ENCODE measurements at regions not wholly inside any gene's neighbourhood (a gene's known extent, or its start where the extent isn't known, plus 50 kb on each side); places are given as distances from the start of the nearest gene placed in this dataset.

- no peak overlapping the region for H3K4ac ChIP-seq (ENCODE audit: low read depth, low read length)
- no peak overlapping the region for H3K9ac ChIP-seq (ENCODE audit: extremely low read depth, insufficient read length, low read length)
- H3K23me2 ChIP-seq (ENCODE audit: insufficient read length, low read depth, low read length, poor library complexity, severe bottlenecking) = peaks cover 12% of the 10 kb centered on the region
- H3K56ac ChIP-seq (ENCODE audit: insufficient read length, low read depth, low read length) = no peak overlapping the region
- no peak overlapping the region for H3K4me2 ChIP-seq (ENCODE audit: insufficient read depth, insufficient read length, low read length)
- peaks cover 14% of the 10 kb centered on the region; the same call in 1 of the 2 replicates for H3K27me3 ChIP-seq (ENCODE audit: insufficient read depth, low read length)
- no peak overlapping the region for H4K8ac ChIP-seq (replicated peaks; ENCODE audit: insufficient read length, low read depth, low read length)
- TF ChIP-seq CTCF (conservative IDR thresholded peaks at IDR 0.05) = no peak
- peaks cover 5% of the 10 kb centered on the region; the same call in 1 of the 2 replicates for H3K4me1 ChIP-seq (ENCODE audit: insufficient read depth, low read length)
- H3K79me1 ChIP-seq (ENCODE audit: insufficient read depth, low read depth, low read length, poor library complexity, severe bottlenecking) = no peaks in the 10 kb centered on the region
- H2BK5ac ChIP-seq (ENCODE audit: insufficient read length, low read length) = no peak overlapping the region
- H3K9me3 ChIP-seq (ENCODE audit: control insufficient read depth, low read depth, low read length) = no peaks in the 10 kb centered on the region
- H3K79me2 ChIP-seq (ENCODE audit: insufficient read depth, low read length) = no peaks in the 10 kb centered on the region
- no peak overlapping the region for H4K5ac ChIP-seq (ENCODE audit: insufficient read length, low read depth, low read length)
- no peak overlapping the region for H3T11ph ChIP-seq (ENCODE audit: low read length)
- H3K4me3 Mint-ChIP-seq = no peak overlapping the region
- H2AK5ac ChIP-seq (ENCODE audit: insufficient read length, low read length) = no peak overlapping the region
- no CpG with 5 or more reads among the region's 15 CpGs for WGBS (ENCODE audit: extremely low coverage, insufficient read length, low lambda C conversion rate)
- no peak overlapping the region for H3K14ac ChIP-seq (ENCODE audit: insufficient read depth, low read length)
- H2AFZ ChIP-seq (ENCODE audit: low read length) = no peak overlapping the region
- H4K91ac ChIP-seq (ENCODE audit: insufficient read length, low read depth, low read length) = no peak overlapping the region
- no peaks in the 10 kb centered on the region for H3K36me3 Mint-ChIP-seq (ENCODE audit: insufficient read depth in 1 of 3, low read depth in 3 of 3)
- no peak overlapping the region for H2BK120ac ChIP-seq (ENCODE audit: low read depth, low read length, poor library complexity, severe bottlenecking)
- H3K18ac ChIP-seq (ENCODE audit: insufficient read length, low read depth, low read length) = no peak overlapping the region
- H3K9me3 Mint-ChIP-seq = no peaks in the 10 kb centered on the region
- H4K20me1 ChIP-seq (ENCODE audit: control insufficient read depth, insufficient read depth, insufficient read length) = no peaks in the 10 kb centered on the region
- H3K27me3 Mint-ChIP-seq (ENCODE audit: low read depth) = peaks cover 49% of the 10 kb centered on the region
- no peak overlapping the region for H3K27ac Mint-ChIP-seq
- H3K23ac ChIP-seq (ENCODE audit: insufficient read length, low read depth, low read length) = no peak overlapping the region
- peaks cover 50 to 62% of the 10 kb centered on the region in 2 experiments for H3K4me1 Mint-ChIP-seq
- no peak overlapping the region for H2BK20ac ChIP-seq (ENCODE audit: low read depth, low read length, poor library complexity, severe bottlenecking)
- no peak overlapping the region for H3K27ac ChIP-seq (ENCODE audit: insufficient read length, low read depth, low read length)
- DNase-seq = no peak
- H2BK15ac ChIP-seq (ENCODE audit: low read depth, low read length) = no peak overlapping the region
- no peak overlapping the region for H2BK12ac ChIP-seq (ENCODE audit: insufficient read length, low read depth, low read length)
Measured at GRCh38 chr11:69981119-69981784, 96.9 kb upstream of the ANO1 start.
